IMR-90 (cell line): ENCODE measurements at regions not wholly inside any gene's neighbourhood (a gene's known extent, or its start where the extent isn't known, plus 50 kb on each side); places are given as distances from the start of the nearest gene placed in this dataset.

ENCODE experiments used
- ATAC-seq: fragments of 200-7000 bp; cut with Tn5 transposase; 2 replicates; pipeline ENCODE4 v1.9.1; 2020; ENCODE audit warnings: low read depth, mild to moderate bottlenecking, moderate library complexity
- BruUV-seq: library from RNA; stranded (reverse); fragments of 400-500 nt; replicated peaks from 2 replicates; lab custom pipeline; 2021; lab: Mats Ljungman, UMichigan
- CTCF ChIA-PET: fragments of 300-600 bp; formaldehyde crosslinking; extraction: SDS; loops from one replicate; lab custom pipeline; 2021; ENCODE audit warnings: antibody characterized with exemption; lab: Yijun Ruan, JAX
- POLR2A ChIA-PET: fragments of 300-600 bp; sonication (Branson Sonifier 250); formaldehyde crosslinking; loops from one replicate; lab custom pipeline; 2022; ENCODE audit warnings: antibody characterized with exemption; ENCODE audit not compliant: unreplicated experiment; lab: Charles Lee
- DNase-seq: peaks from one replicate; pipeline ENCODE4 v3.0.0; 2013
- H2AFZ ChIP-seq: replicated peaks from 2 replicates; pipeline ENCODE3; 2013; ENCODE audit warnings: low read length, mild to moderate bottlenecking; ENCODE audit not compliant: poor library complexity
- H2AK5ac ChIP-seq: 2 replicates; pipeline ENCODE4 v1.6.1; 2013; ENCODE audit warnings: low read depth, low read length, inconsistent platforms
- H2AK9ac ChIP-seq: replicated peaks from 2 replicates; pipeline ENCODE3; 2013; ENCODE audit warnings: mild to moderate bottlenecking, low read depth, low read length, moderate library complexity; ENCODE audit not compliant: poor library complexity
- H2BK120ac ChIP-seq: 2 replicates; pipeline ENCODE4 v1.6.1; 2013; ENCODE audit warnings: low read depth, low read length, inconsistent platforms
- H2BK15ac ChIP-seq: 3 replicates; pipeline ENCODE4 v1.6.1; 2013; ENCODE audit warnings: low read depth, low read length, inconsistent platforms
- H2BK20ac ChIP-seq: 2 replicates; pipeline ENCODE4 v1.6.1; 2013; ENCODE audit warnings: low read depth, mild to moderate bottlenecking, inconsistent platforms, low read length, moderate library complexity
- H2BK5ac ChIP-seq: 2 replicates; pipeline ENCODE4 v1.6.1; 2013; ENCODE audit warnings: mild to moderate bottlenecking, low read depth, low read length, inconsistent platforms; ENCODE audit not compliant: poor library complexity, severe bottlenecking
- H3K14ac ChIP-seq: replicated peaks from 2 replicates; pipeline ENCODE4 v1.6.1; 2013; ENCODE audit warnings: low read depth, low read length, inconsistent platforms
- H3K18ac ChIP-seq: 2 replicates; pipeline ENCODE4 v1.6.1; 2013; ENCODE audit warnings: low read depth, low read length, control low read depth
- H3K23ac ChIP-seq: 2 replicates; pipeline ENCODE4 v1.6.1; 2013; ENCODE audit warnings: low read depth, low read length, inconsistent platforms
- H3K27ac ChIP-seq: 2 replicates; pipeline ENCODE4 v1.5.1; 2013; ENCODE audit warnings: mild to moderate bottlenecking, control low read depth, low read length; ENCODE audit not compliant: insufficient read depth
- H3K27me3 ChIP-seq: 2 replicates; pipeline ENCODE4 v1.6.1; 2013; ENCODE audit warnings: low read length; ENCODE audit not compliant: control insufficient read depth, insufficient read depth
- H3K36me3 ChIP-seq: 2 replicates; pipeline ENCODE4 v1.6.1; 2013; ENCODE audit warnings: low read length, mixed read lengths; ENCODE audit not compliant: control insufficient read depth, insufficient read depth
- H3K4ac ChIP-seq: 2 replicates; pipeline ENCODE4 v1.6.1; 2013; ENCODE audit warnings: low read depth, low read length, inconsistent platforms
- H3K4me1 ChIP-seq: 2 replicates; pipeline ENCODE4 v1.6.1; 2013; ENCODE audit warnings: low read length, mixed read lengths; ENCODE audit not compliant: control insufficient read depth, insufficient read depth
- H3K4me2 ChIP-seq: 2 replicates; pipeline ENCODE4 v1.6.1; 2013; ENCODE audit warnings: low read depth, mild to moderate bottlenecking, control low read depth, low read length, moderate library complexity
- H3K4me3 ChIP-seq: 2 replicates; pipeline ENCODE4 v1.5.1; 2013; ENCODE audit warnings: low read depth, mild to moderate bottlenecking, control low read depth, low read length, moderate library complexity; ENCODE audit not compliant: insufficient read depth
- H3K56ac ChIP-seq: 2 replicates; pipeline ENCODE4 v1.6.1; 2013; ENCODE audit warnings: low read length, inconsistent platforms; ENCODE audit not compliant: insufficient read depth; ENCODE audit errors: extremely low read depth
- H3K79me1 ChIP-seq, 2 experiments: 2 replicates each; pipeline ENCODE4 v1.6.1; 2013; ENCODE audit warnings: low read length in 2 of 2, inconsistent platforms in 1 of 2, low read depth in 1 of 2
- H3K9ac ChIP-seq: 2 replicates; pipeline ENCODE4 v1.6.1; 2013; ENCODE audit warnings: low read depth, low read length, control low read depth
- H3K9me1 ChIP-seq: 2 replicates; pipeline ENCODE4 v1.6.1; 2013; ENCODE audit warnings: low read length, inconsistent platforms; ENCODE audit not compliant: insufficient read depth
- H3K9me3 ChIP-seq: 2 replicates; pipeline ENCODE4 v1.6.1; 2013; ENCODE audit warnings: low read length; ENCODE audit not compliant: control insufficient read depth, insufficient read depth
- H4K20me1 ChIP-seq: 2 replicates; pipeline ENCODE4 v1.6.1; 2013; ENCODE audit warnings: low read length, inconsistent platforms; ENCODE audit not compliant: insufficient read depth
- H4K5ac ChIP-seq: 2 replicates; pipeline ENCODE4 v1.6.1; 2013; ENCODE audit warnings: mild to moderate bottlenecking, low read depth, low read length, control low read depth
- H4K8ac ChIP-seq, 2 experiments: 2 replicates each; pipeline ENCODE4 v1.6.1; 2013; ENCODE audit warnings: low read depth in 2 of 2, low read length in 2 of 2, control low read depth in 1 of 2, inconsistent platforms in 1 of 2
- H4K91ac ChIP-seq: 2 replicates; pipeline ENCODE4 v1.6.1; 2013; ENCODE audit warnings: low read depth, low read length, inconsistent platforms; ENCODE audit not compliant: insufficient read depth
- CHD1 ChIP-seq: IDR thresholded peaks from 2 replicates; pipeline ENCODE4 v1.6.1; 2012; ENCODE audit warnings: low read depth, low read length, improper control_type of control experiment
- FOS ChIP-seq: fragments of 150-350 bp; IDR thresholded peaks from 2 replicates; pipeline ENCODE4 v1.6.1; 2016; ENCODE audit warnings: low read depth, low read length
- MAZ ChIP-seq: IDR thresholded peaks from 2 replicates; pipeline ENCODE4 v1.6.1; 2012; ENCODE audit warnings: low read depth, mild to moderate bottlenecking, low read length, improper control_type of control experiment, moderate library complexity, borderline replicate concordance
- NFE2L2 ChIP-seq: fragments of 150-350 bp; IDR thresholded peaks from 2 replicates; pipeline ENCODE4 v1.6.1; 2016; ENCODE audit warnings: low read depth, mild to moderate bottlenecking, low read length
- POLR2A ChIP-seq: IDR thresholded peaks from 2 replicates; pipeline ENCODE4 v1.6.1; 2012; ENCODE audit warnings: mild to moderate bottlenecking, low read depth, low read length
- RAD21 ChIP-seq: IDR thresholded peaks from 2 replicates; pipeline ENCODE4 v1.6.1; 2012; ENCODE audit warnings: low read length, improper control_type of control experiment
- SMC3 ChIP-seq: fragments of 150-350 bp; IDR thresholded peaks from 2 replicates; pipeline ENCODE4 v1.6.1; 2016; ENCODE audit warnings: low read depth, mild to moderate bottlenecking, antibody characterized with exemption, low read length, moderate library complexity
- WGBS, 2 experiments: methylation state at CpG; one replicate each; pipeline versions ENCODE4 v1.1.5 to v1.1.7; 2013; ENCODE audit warnings: missing lambda C conversion rate in 2 of 2; ENCODE audit not compliant: insufficient read length in 1 of 2; ENCODE audit errors: extremely low coverage in 2 of 2; 5-methylcytosine and 5-hydroxymethylcytosine counted together
- dilution Hi-C: fragments of 300-500 bp; cut with HindIII; formaldehyde crosslinking; loops from one replicate; pipeline ENCODE4 v1.14.3; 2018; ENCODE audit warnings: low sequenced_read_pairs; ENCODE audit not compliant: unreplicated experiment
- in situ Hi-C: fragments of 300-500 bp; cut with MboI; formaldehyde crosslinking; loops from 3 replicates; pipeline ENCODE4 v1.14.3; 2019; ENCODE audit warnings: low sequenced_read_pairs, inconsistent platforms, mixed read lengths
- intact Hi-C: fragments of 100-400 bp; cut with micrococcal nuclease; formaldehyde crosslinking; loops from 2 replicates; pipeline ENCODE4 v1.10.0; 2022
- TF ChIP-seq, protein P1 (sequence below): conservative IDR thresholded peaks from 2 replicates; pipeline ENCODE4 v1.5.1; 2012; ENCODE audit warnings: mild to moderate bottlenecking, low read depth, low read length, improper control_type of control experiment

DNA sequence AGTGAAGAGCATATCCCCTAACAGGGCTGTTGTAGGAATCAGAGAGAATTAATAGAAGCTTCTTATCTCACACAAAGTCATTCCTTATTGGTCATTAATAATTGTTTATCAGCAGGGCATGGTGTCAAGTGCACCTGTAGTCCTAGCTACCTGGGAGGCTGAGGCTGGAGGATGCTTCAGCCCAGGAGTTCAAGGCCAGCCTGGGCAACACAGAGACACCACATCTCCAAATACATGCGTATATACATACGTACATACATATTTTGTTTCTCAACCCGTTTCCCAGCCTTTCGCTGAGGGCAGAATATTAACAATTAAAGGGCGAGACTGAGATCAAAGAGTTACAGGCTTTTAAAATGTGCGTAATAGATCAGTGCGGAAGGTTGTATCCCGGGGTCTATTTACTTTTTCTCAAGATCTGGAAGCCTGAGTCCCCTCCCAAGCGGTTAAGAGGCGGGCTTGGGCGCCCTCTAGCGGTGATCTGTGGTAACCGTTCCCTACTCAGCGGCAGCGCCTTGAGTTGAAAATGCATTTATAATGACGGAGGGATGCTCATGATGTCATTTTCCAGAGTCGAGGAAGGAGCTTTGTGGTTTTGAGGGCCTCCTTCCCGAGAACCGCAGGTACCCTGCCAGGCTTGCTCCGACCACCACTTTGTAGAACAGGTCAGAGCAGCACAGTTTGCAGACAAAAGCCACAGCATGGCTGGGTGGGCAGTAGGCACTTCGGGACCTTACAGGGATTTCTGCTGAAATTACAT is 169.6 kb upstream of the GPR12 start:
- no TSS peak for BruUV-seq
- no peaks in the 10 kb centered on the region for H3K79me1 ChIP-seq
- H3K23ac ChIP-seq: no peak overlapping the region; the same call in 1 of the 2 replicates
- no peaks in the 10 kb centered on the region for H3K9me3 ChIP-seq
- H4K20me1 ChIP-seq: no peaks in the 10 kb centered on the region
- H4K5ac ChIP-seq: no peak overlapping the region; the same call in 1 of the 2 replicates
- DNase-seq (peak; percentile 64), ATAC-seq (peak; percentile 98)
- H2BK120ac ChIP-seq: no peak overlapping the region
- no peaks in the 10 kb centered on the region for H3K4me1 ChIP-seq
- peaks cover 23% of the 10 kb centered on the region for H3K27me3 ChIP-seq
- WGBS, 2 experiments: 0% methylated on average over 2 of the region's 21 CpGs; no CpG with 5 or more reads in 1 of the 2 experiments
- H3K14ac ChIP-seq: no peak overlapping the region
- no peak overlapping the region for H2BK5ac ChIP-seq
- H2AK9ac ChIP-seq: no peak overlapping the region
- TF ChIP-seq, protein P1, sequence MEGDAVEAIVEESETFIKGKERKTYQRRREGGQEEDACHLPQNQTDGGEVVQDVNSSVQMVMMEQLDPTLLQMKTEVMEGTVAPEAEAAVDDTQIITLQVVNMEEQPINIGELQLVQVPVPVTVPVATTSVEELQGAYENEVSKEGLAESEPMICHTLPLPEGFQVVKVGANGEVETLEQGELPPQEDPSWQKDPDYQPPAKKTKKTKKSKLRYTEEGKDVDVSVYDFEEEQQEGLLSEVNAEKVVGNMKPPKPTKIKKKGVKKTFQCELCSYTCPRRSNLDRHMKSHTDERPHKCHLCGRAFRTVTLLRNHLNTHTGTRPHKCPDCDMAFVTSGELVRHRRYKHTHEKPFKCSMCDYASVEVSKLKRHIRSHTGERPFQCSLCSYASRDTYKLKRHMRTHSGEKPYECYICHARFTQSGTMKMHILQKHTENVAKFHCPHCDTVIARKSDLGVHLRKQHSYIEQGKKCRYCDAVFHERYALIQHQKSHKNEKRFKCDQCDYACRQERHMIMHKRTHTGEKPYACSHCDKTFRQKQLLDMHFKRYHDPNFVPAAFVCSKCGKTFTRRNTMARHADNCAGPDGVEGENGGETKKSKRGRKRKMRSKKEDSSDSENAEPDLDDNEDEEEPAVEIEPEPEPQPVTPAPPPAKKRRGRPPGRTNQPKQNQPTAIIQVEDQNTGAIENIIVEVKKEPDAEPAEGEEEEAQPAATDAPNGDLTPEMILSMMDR: peak; percentile 89
- TF ChIP-seq SMC3: peak; percentile 57
- TF ChIP-seq CHD1: no peak
- TF ChIP-seq POLR2A: no peak
- TF ChIP-seq NFE2L2: no peak
- TF ChIP-seq FOS: no peak
- peak; percentile 12; the same call in 1 of the 2 replicates for TF ChIP-seq MAZ
- TF ChIP-seq RAD21: peak; percentile 75
- H2BK20ac ChIP-seq: no peak overlapping the region
- intact Hi-C loops: loop anchor here (1.0 kb wide), 2 partner anchors 223 to 746 kb away; no protein-coding TSS in a partner anchor
- H3K36me3 ChIP-seq: no peaks in the 10 kb centered on the region
- in situ Hi-C loops: loop anchor here (25.0 kb wide), 1 partner anchor 907 kb away; no protein-coding TSS in a partner anchor
- dilution Hi-C loops: no loop called here
- H4K8ac ChIP-seq: 0 out of 4 replicates have a peak overlapping the region, but pooled peaks of 1 of the 2 experiments have one; percentile 40
- no peak overlapping the region for H3K9ac ChIP-seq
- no peak overlapping the region for H2AK5ac ChIP-seq
- CTCF ChIA-PET: interaction anchor here (0.6 to 1.7 kb wide), 6 partner anchors 15 to 1126 kb away, joined by 3 to 8 read pairs (median 4); no protein-coding TSS in a partner anchor
- H3K4me3 ChIP-seq: no peak overlapping the region
- H4K91ac ChIP-seq: no peak overlapping the region
- H3K27ac ChIP-seq: no peak overlapping the region
- peak overlapping the region; percentile 83 for H2AFZ ChIP-seq
- no peaks in the 10 kb centered on the region for H3K9me1 ChIP-seq
- H2BK15ac ChIP-seq: no peak overlapping the region
- H3K4ac ChIP-seq: no peak overlapping the region
- H3K18ac ChIP-seq: no peak overlapping the region
- H3K4me2 ChIP-seq: peak overlapping the region; percentile 51
- POLR2A ChIA-PET: no interaction called here
- no peak overlapping the region for H3K56ac ChIP-seq
